ENCODE measurements at regions not wholly inside any gene's neighbourhood (a gene's known extent, or its start where the extent isn't known, plus 50 kb on each side); places are given as distances from the start of the nearest gene placed in this dataset.

DNA sequence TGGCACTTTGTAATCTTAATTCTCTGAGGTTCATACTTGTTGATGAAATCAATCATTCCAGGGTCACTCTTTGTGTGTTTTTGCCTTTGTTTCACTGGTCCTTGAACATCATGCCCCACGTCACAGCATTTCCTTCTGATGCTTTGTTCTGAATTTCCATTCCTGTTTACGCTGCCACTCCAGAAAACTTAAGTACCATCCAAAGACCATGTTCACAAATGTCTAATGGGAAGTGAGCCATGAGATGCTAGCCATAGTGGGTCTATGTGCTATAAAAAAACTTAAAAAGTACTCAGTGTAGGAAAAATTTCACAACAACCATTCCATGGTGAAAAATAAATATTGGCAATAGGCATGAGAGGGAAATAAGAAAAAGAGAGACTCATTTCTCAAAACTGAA lies 232.0 kb downstream of the IBTK start:
- Histone ChIP-seq H2BK15ac (ENCODE audit: low read length) (no peak overlapping the region), H3K23me2 (ENCODE audit: low read depth, low read length) (no peaks in the 10 kb centered on the region), H3K27me3 (replicated peaks in 1 of 4; ENCODE audit: control insufficient read depth in 3 of 4, extremely low read depth in 1 of 4, insufficient read depth in 3 of 4, low read length in 3 of 4) (no peaks in the 10 kb centered on the region), H3K23ac (ENCODE audit: insufficient read length) (no peak overlapping the region), H3K18ac (ENCODE audit: extremely low read depth, low read length) (no peak overlapping the region), H3K4ac (replicated peaks; ENCODE audit: insufficient read length, low read depth, low read length) (no peak overlapping the region), H2BK20ac (ENCODE audit: low read length) (no peak overlapping the region), H4K5ac (ENCODE audit: insufficient read length, low read depth, low read length) (no peak overlapping the region), H3K4me1 (replicated peaks in 1 of 4; ENCODE audit: control insufficient read depth in 3 of 4, insufficient read depth in 4 of 4, low read length in 3 of 4) (peaks cover 0 to 4% (median 2%) of the 10 kb centered on the region in 4 experiments; a peak in 2 of 7 replicates), H4K20me1 (replicated peaks in 1 of 2; ENCODE audit: control insufficient read depth in 1 of 2, insufficient read depth in 2 of 2, low read length in 2 of 2) (no peaks in the 10 kb centered on the region), H3K36me3 (ENCODE audit: control insufficient read depth in 2 of 4, insufficient read depth in 4 of 4, low read length in 3 of 4) (no peaks in the 10 kb centered on the region), H3K27ac (ENCODE audit: low read depth, low read length) (no peak overlapping the region), H2BK120ac (replicated peaks; ENCODE audit: low read depth, low read length) (no peak overlapping the region), H2BK12ac (ENCODE audit: low read depth, low read length) (no peak overlapping the region), H4K8ac (ENCODE audit: extremely low read depth, insufficient read depth, low read length) (no peak overlapping the region), H3K56ac (replicated peaks; ENCODE audit: insufficient read length, low read depth, low read length) (no peak overlapping the region), H2AFZ (ENCODE audit: low read length) (no peak overlapping the region), H3K9ac (replicated peaks in 1 of 4; ENCODE audit: extremely low read depth in 1 of 4, low read depth in 3 of 4, low read length in 3 of 4) (no peak overlapping the region), H3K14ac (ENCODE audit: insufficient read length) (no peak overlapping the region), H2AK5ac (ENCODE audit: low read depth, low read length) (no peak overlapping the region), H3K79me1 (ENCODE audit: low read depth, low read length) (no peaks in the 10 kb centered on the region), H2BK5ac (ENCODE audit: low read depth, low read length) (no peak overlapping the region), H3K9me3 (ENCODE audit: insufficient read depth in 2 of 2, low read depth in 1 of 2, low read length in 1 of 2) (no peaks in the 10 kb centered on the region), H3K4me3 (ENCODE audit: extremely low read depth in 1 of 4, insufficient read depth in 2 of 4, low read depth in 3 of 4, low read length in 4 of 4) (no peak overlapping the region), H3K79me2 (ENCODE audit: control insufficient read depth in 1 of 2, insufficient read depth in 2 of 2, low read length in 2 of 2) (no peaks in the 10 kb centered on the region), H3K4me2 (ENCODE audit: insufficient read depth in 1 of 2, low read depth in 2 of 2, low read length in 2 of 2) (no peak overlapping the region), H4K91ac (replicated peaks; ENCODE audit: insufficient read length, low read length) (no peak overlapping the region)
- FAIRE-seq: no peak
- WGBS, 2 experiments (ENCODE audit: extremely low coverage in 1 of 2, insufficient coverage in 1 of 2, insufficient read length in 1 of 2, insufficient replicate concordance in 2 of 2, low coverage in 1 of 2, low lambda C conversion rate in 2 of 2, missing lambda C conversion rate in 1 of 2): 94% methylated on average over 2 of the region's 2 CpGs; no CpG with 5 or more reads in 1 of the 2 experiments
- ChIA-PET CTCF (ENCODE audit: partially characterized antibody) (interaction anchor here (1.3 kb wide), 1 partner anchor 9 kb away, joined by 4 read pairs; no protein-coding TSS in a partner anchor), POLR2A (ENCODE audit: partially characterized antibody) (no interaction called here)
- DNase-seq (ENCODE audit: low read depth in 1 of 2, low spot score in 2 of 2): no peak
- TF ChIP-seq RNF2 (IDR thresholded peaks at IDR 0.05; ENCODE audit: borderline replicate concordance, low read depth, low read length, missing control alignments, poor library complexity, severe bottlenecking): no peak

All from H1 (cell line).